CD4-positive, alpha-beta memory T cell (primary cell): ENCODE measurements at regions not wholly inside any gene's neighbourhood (a gene's known extent, or its start where the extent isn't known, plus 50 kb on each side); places are given as distances from the start of the nearest gene placed in this dataset.

ENCODE experiments used
- CTCF ChIA-PET: fragments of 350-600 bp; sonication (Branson Sonifier 250); formaldehyde crosslinking; loops from one replicate; lab custom pipeline; 2021; ENCODE audit warnings: inconsistent platforms; ENCODE audit not compliant: partially characterized antibody; lab: Charles Lee
- POLR2A ChIA-PET: fragments of 350-600 bp; sonication (Branson Sonifier 250); formaldehyde crosslinking; loops from one replicate; lab custom pipeline; 2021; ENCODE audit not compliant: partially characterized antibody; lab: Charles Lee
- DNase-seq, 5 donors: peaks; one replicate each; pipeline versions ENCODE4 v3.0.0 to v3.0.0-alpha.2; 2020 to 2022; ENCODE audit warnings: mixed read lengths in 1 of 5
- H3K27ac ChIP-seq: one replicate; pipeline ENCODE4 v1.7.0; 2013; ENCODE audit warnings: low read depth, low read length
- H3K27me3 ChIP-seq: 2 replicates; pipeline ENCODE4 v1.7.0; 2013; ENCODE audit warnings: mild to moderate bottlenecking, low read length, moderate library complexity; ENCODE audit not compliant: insufficient read depth
- H3K36me3 ChIP-seq: 2 replicates; pipeline ENCODE4 v1.7.0; 2013; ENCODE audit warnings: mild to moderate bottlenecking, low read length, moderate library complexity; ENCODE audit not compliant: insufficient read depth
- H3K4me1 ChIP-seq: 2 replicates; pipeline ENCODE4 v1.7.0; 2013; ENCODE audit warnings: mild to moderate bottlenecking, low read length, moderate library complexity; ENCODE audit not compliant: insufficient read depth
- H3K4me3 ChIP-seq, 2 donors: one replicate each; pipeline ENCODE4 v1.7.0; 2013; ENCODE audit warnings: low read length in 2 of 2, mild to moderate bottlenecking in 1 of 2
- H3K9me3 ChIP-seq, 2 donors: one replicate each; pipeline ENCODE4 v1.7.0; 2013; ENCODE audit warnings: low read length in 2 of 2, control low read depth in 1 of 2; ENCODE audit not compliant: control insufficient read depth in 1 of 2
- H3K27ac Mint-ChIP-seq, 7 donors: one replicate each; pipeline ENCODE4 v1.8.0; 2020 to 2021; ENCODE audit warnings: mixed read lengths in 7 of 7, mild to moderate bottlenecking in 6 of 7, inconsistent platforms in 3 of 7, moderate library complexity in 3 of 7
- H3K27me3 Mint-ChIP-seq, 2 donors: one replicate each; pipeline ENCODE4 v1.8.0; 2020 to 2021; ENCODE audit warnings: mixed read lengths in 2 of 2
- H3K36me3 Mint-ChIP-seq, 2 donors: one replicate each; pipeline ENCODE4 v1.8.0; 2020 to 2021; ENCODE audit warnings: mixed read lengths in 2 of 2, inconsistent platforms in 1 of 2, mild to moderate bottlenecking in 1 of 2
- H3K4me1 Mint-ChIP-seq, 4 donors: one replicate each; pipeline ENCODE4 v1.8.0; 2020 to 2021; ENCODE audit warnings: mixed read lengths in 4 of 4, mild to moderate bottlenecking in 1 of 4
- H3K4me3 Mint-ChIP-seq, 8 donors: one replicate each; pipeline ENCODE4 v1.8.0; 2020 to 2021; ENCODE audit warnings: mixed read lengths in 8 of 8, mild to moderate bottlenecking in 7 of 8, moderate library complexity in 6 of 8, inconsistent platforms in 3 of 8
- H3K9me3 Mint-ChIP-seq, 8 donors: one replicate each; pipeline ENCODE4 v1.8.0; 2020 to 2021; ENCODE audit warnings: mixed read lengths in 8 of 8, mild to moderate bottlenecking in 5 of 8, inconsistent platforms in 3 of 8, moderate library complexity in 1 of 8
- intact Hi-C: fragments of 100-400 bp; cut with micrococcal nuclease; formaldehyde crosslinking; loops from one replicate; pipeline ENCODE4 v1.15.1; 2023

GRCh38 chr2:221197225-221197856 is 374.8 kb downstream of the EPHA4 start:
- Mint-ChIP-seq H3K4me1 (no peaks in the 10 kb centered on the region), H3K27ac (no peak overlapping the region), H3K36me3 (no peaks in the 10 kb centered on the region), H3K27me3 (no peaks in the 10 kb centered on the region), H3K4me3 (no peak overlapping the region), H3K9me3 (peaks cover 0 to 6% (median 0%) of the 10 kb centered on the region in 8 donors)
- no peaks in the 10 kb centered on the region for H3K27me3 ChIP-seq
- DNase-seq: no peak
- no peak overlapping the region for H3K4me3 ChIP-seq
- H3K27ac ChIP-seq: no peak overlapping the region
- H3K4me1 ChIP-seq: no peaks in the 10 kb centered on the region
- intact Hi-C loops: no loop called here
- H3K36me3 ChIP-seq: no peaks in the 10 kb centered on the region
- ChIA-PET CTCF (no interaction called here), POLR2A (no interaction called here)
- H3K9me3 ChIP-seq: no peaks in the 10 kb centered on the region

GRCh38 chr2:221198309-221198708 is 373.8 kb downstream of the EPHA4 start:
- H3K4me3 ChIP-seq: no peak overlapping the region
- Mint-ChIP-seq H3K27ac (no peak overlapping the region), H3K4me3 (no peak overlapping the region), H3K27me3 (no peaks in the 10 kb centered on the region), H3K36me3 (no peaks in the 10 kb centered on the region), H3K9me3 (peaks cover 0 to 4% (median 0%) of the 10 kb centered on the region in 8 donors), H3K4me1 (no peaks in the 10 kb centered on the region)
- CTCF ChIA-PET: interaction anchor here (0.6 to 1.7 kb wide), 3 partner anchors 10 to 131 kb away, joined by 3 to 5 read pairs (median 4); no protein-coding TSS in a partner anchor
- no peaks in the 10 kb centered on the region for H3K9me3 ChIP-seq
- no peak for DNase-seq
- POLR2A ChIA-PET: no interaction called here
- no peaks in the 10 kb centered on the region for H3K27me3 ChIP-seq
- H3K36me3 ChIP-seq: no peaks in the 10 kb centered on the region
- no peak overlapping the region for H3K27ac ChIP-seq
- intact Hi-C loops: no loop called here
- H3K4me1 ChIP-seq: no peaks in the 10 kb centered on the region

GRCh38 chr2:221200184-221200839 is 371.8 kb downstream of the EPHA4 start:
- Mint-ChIP-seq H3K27me3 (peaks cover 0 to 6% of the 10 kb centered on the region in 2 donors), H3K4me1 (no peaks in the 10 kb centered on the region), H3K36me3 (no peaks in the 10 kb centered on the region), H3K4me3 (no peak overlapping the region), H3K27ac (no peak overlapping the region), H3K9me3 (no peaks in the 10 kb centered on the region)
- intact Hi-C loops: no loop called here
- Histone ChIP-seq H3K27ac (no peak overlapping the region), H3K27me3 (no peaks in the 10 kb centered on the region), H3K4me1 (no peaks in the 10 kb centered on the region), H3K9me3 (no peaks in the 10 kb centered on the region), H3K4me3 (no peak overlapping the region), H3K36me3 (no peaks in the 10 kb centered on the region)
- ChIA-PET POLR2A (no interaction called here), CTCF (no interaction called here)
- DNase-seq: no peak

- Mint-ChIP-seq H3K4me1 (no peaks in the 10 kb centered on the region), H3K36me3 (no peaks in the 10 kb centered on the region), H3K4me3 (no peak overlapping the region), H3K27me3 (peaks cover 3 to 9% of the 10 kb centered on the region in 2 donors), H3K27ac (no peak overlapping the region), H3K9me3 (no peaks in the 10 kb centered on the region)
- Histone ChIP-seq H3K27ac (no peak overlapping the region), H3K27me3 (no peaks in the 10 kb centered on the region), H3K36me3 (no peaks in the 10 kb centered on the region), H3K4me1 (no peaks in the 10 kb centered on the region), H3K4me3 (no peak overlapping the region), H3K9me3 (no peaks in the 10 kb centered on the region)
- ChIA-PET POLR2A (no interaction called here), CTCF (no interaction called here)
- DNase-seq: no peak
- intact Hi-C loops: no loop called here
Measured at GRCh38 chr2:221202431-221202830, 369.7 kb downstream of the EPHA4 start.

- Mint-ChIP-seq H3K9me3 (no peaks in the 10 kb centered on the region), H3K36me3 (no peaks in the 10 kb centered on the region), H3K4me3 (no peak overlapping the region), H3K4me1 (no peaks in the 10 kb centered on the region), H3K27me3 (peaks cover 3 to 11% of the 10 kb centered on the region in 2 donors), H3K27ac (no peak overlapping the region)
- H3K36me3 ChIP-seq: no peaks in the 10 kb centered on the region
- no peaks in the 10 kb centered on the region for H3K9me3 ChIP-seq
- H3K27me3 ChIP-seq: no peaks in the 10 kb centered on the region
- no peak overlapping the region for H3K4me3 ChIP-seq
- intact Hi-C loops: no loop called here
- no peaks in the 10 kb centered on the region for H3K4me1 ChIP-seq
- no peak for DNase-seq
- no peak overlapping the region for H3K27ac ChIP-seq
- POLR2A ChIA-PET: no interaction called here
- CTCF ChIA-PET: no interaction called here
Measured at GRCh38 chr2:221203125-221203524, 369.0 kb downstream of the EPHA4 start.

- H3K36me3 Mint-ChIP-seq: no peaks in the 10 kb centered on the region
Measured at GRCh38 chr2:221203856-221204255, 368.2 kb downstream of the EPHA4 start.

GRCh38 chr2:221204699-221205098 is 367.4 kb downstream of the EPHA4 start:
- Mint-ChIP-seq H3K27me3 (peaks cover 3 to 12% of the 10 kb centered on the region in 2 donors), H3K27ac (no peak overlapping the region), H3K9me3 (no peaks in the 10 kb centered on the region), H3K4me1 (no peaks in the 10 kb centered on the region), H3K36me3 (no peaks in the 10 kb centered on the region), H3K4me3 (no peak overlapping the region)
- Histone ChIP-seq H3K36me3 (no peaks in the 10 kb centered on the region), H3K4me1 (no peaks in the 10 kb centered on the region), H3K27ac (no peak overlapping the region), H3K4me3 (no peak overlapping the region), H3K27me3 (no peaks in the 10 kb centered on the region), H3K9me3 (no peaks in the 10 kb centered on the region)
- POLR2A ChIA-PET: no interaction called here
- DNase-seq: no peak
- CTCF ChIA-PET: no interaction called here
- intact Hi-C loops: no loop called here

More at GRCh38 chr2:221203856-221204255, 368.2 kb downstream of the EPHA4 start:
- no peak overlapping the region for H3K27ac ChIP-seq
- no peak for DNase-seq
- Mint-ChIP-seq H3K27me3 (peaks cover 3 to 12% of the 10 kb centered on the region in 2 donors), H3K4me1 (no peaks in the 10 kb centered on the region), H3K9me3 (no peaks in the 10 kb centered on the region), H3K27ac (no peak overlapping the region), H3K4me3 (no peak overlapping the region)
- CTCF ChIA-PET: no interaction called here
- H3K36me3 ChIP-seq: no peaks in the 10 kb centered on the region
- H3K27me3 ChIP-seq: no peaks in the 10 kb centered on the region
- POLR2A ChIA-PET: no interaction called here
- no peaks in the 10 kb centered on the region for H3K4me1 ChIP-seq
- intact Hi-C loops: no loop called here
- H3K4me3 ChIP-seq: no peak overlapping the region
- no peaks in the 10 kb centered on the region for H3K9me3 ChIP-seq
